ENCODE measurements at regions not wholly inside any gene's neighbourhood (a gene's known extent, or its start where the extent isn't known, plus 50 kb on each side); places are given as distances from the start of the nearest gene placed in this dataset.

DNA sequence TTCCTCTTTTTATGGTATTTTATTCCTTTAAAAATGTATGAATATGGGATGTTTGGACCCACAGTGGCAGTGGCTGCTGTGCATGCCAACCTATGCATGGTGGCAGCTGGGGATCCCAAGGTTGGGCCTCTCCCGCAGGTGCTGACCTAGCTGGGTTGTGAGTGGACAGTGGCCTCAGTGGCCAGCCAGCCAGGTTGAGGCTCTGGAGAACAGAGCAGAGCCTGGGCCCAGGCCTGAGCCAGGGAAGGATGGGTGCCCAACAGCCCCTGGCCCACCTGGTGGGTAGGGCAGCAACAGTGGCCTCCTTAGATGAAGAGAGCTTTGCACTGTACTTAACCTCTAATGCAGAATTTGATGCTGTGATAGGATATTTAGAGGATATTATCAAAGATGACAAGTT, 624.8 kb downstream of the CHSY3 start:
- TF ChIP-seq POLR2AphosphoS5 (IDR thresholded peaks at IDR 0.05; ENCODE audit: borderline replicate concordance, low read depth, low read length) (no peak), EZH2 (IDR thresholded peaks at IDR 0.05) (no peak)
